GM19467 (cell line): ENCODE measurements at regions not wholly inside any gene's neighbourhood (a gene's known extent, or its start where the extent isn't known, plus 50 kb on each side); places are given as distances from the start of the nearest gene placed in this dataset.
"Not testable (repeated sequence)": the region's sequence is repeated elsewhere in the genome, so short reads cannot be mapped to it uniquely, and the experiment has no call there.

Experiments used
- ATAC-seq: cut with Tn5 transposase; IDR thresholded peaks from one replicate; pipeline ENCODE4 v1.9.1; 2021; ENCODE audit warnings: mild to moderate bottlenecking, moderate library complexity; ENCODE audit not compliant: unreplicated experiment

GRCh38 chr5:27836704-27837103 is 798.3 kb upstream of the CDH9 start:
- not testable (repeated sequence) for ATAC-seq

DNA sequence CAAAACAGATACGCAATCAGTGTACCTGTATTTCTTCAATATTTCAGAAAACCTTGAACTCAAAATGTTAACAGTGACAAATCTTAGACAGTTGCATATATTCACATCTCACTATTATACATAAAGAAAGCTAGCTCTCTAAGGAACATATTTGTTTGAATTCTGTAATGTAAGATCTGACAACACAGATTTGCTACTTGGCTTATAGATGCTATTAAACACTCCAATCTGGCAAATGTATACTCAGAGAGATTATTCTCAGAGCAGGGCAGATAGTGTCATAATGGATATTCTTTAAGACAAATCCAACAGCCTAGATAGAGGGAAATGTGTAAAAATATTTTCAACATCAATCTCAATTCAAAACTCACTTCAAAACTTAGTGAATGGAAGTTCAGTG is 794.5 kb upstream of the CDH9 start:
- no peak for ATAC-seq

- no peak for ATAC-seq
Measured at GRCh38 chr5:27830546-27830945, 792.2 kb upstream of the CDH9 start.

- ATAC-seq, result no peak
Measured at GRCh38 chr5:27821681-27822080, 783.3 kb upstream of the CDH9 start.

GRCh38 chr5:27818888-27819287 is 780.5 kb upstream of the CDH9 start:
- no peak for ATAC-seq

GRCh38 chr5:27814983-27815382 is 776.6 kb upstream of the CDH9 start:
- no peak for ATAC-seq

DNA sequence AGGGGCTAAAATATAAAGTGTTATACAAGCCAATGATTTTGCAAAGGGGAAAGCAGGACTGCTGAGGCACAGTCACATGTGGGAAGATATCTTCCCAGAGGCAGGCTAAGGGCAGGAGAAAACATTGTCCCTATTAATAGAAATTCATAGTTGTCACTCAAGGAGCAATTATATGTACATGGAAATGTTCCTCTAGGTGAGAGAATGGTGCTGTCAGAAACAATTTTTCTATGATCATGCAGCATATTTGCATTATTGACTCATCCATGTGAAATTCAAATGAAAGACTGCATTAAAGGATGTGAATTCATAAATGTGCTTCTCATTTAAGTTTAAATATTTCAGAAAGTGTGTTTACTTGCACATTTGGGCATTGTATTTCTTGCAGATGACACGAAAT is 775.9 kb upstream of the CDH9 start:
- ATAC-seq, result no peak

DNA sequence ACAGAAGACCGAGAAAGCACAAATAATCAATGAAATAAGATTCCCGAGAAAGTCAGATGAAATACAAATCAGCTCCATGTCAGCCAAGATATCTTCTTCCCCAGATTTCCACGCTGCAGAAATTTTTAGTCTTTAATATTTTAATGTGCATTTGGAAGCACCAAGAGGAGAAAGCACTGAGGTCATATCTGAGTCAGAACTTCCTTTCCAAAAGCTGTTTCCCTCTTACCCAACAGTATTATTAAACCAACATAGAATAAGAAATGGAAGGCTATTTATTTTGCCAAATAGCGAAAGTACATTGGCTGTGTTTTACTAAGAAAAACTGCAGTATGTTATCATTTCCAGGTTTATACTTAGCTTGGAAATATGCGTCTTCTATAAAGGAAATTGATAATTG is 772.1 kb upstream of the CDH9 start:
- no peak for ATAC-seq

DNA sequence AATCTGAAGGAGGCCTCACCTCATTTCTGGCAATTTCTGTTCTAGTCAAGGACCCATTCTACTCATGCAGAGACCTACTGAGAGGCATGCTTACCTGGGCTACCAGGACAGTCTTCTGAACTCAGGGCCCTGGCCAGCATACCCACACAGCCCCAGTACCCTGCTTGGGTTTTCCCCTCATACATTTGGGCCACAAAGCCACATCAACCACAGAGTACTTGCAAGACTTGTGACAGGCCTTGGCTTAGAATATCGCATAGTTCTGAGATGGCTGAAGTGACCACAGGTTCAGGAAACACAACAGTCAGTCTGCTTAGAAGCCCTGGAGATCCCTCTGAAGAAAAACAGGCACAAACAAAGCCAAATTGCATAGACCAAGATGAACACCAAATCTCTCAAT is 758.8 kb upstream of the CDH9 start:
- no peak for ATAC-seq

DNA sequence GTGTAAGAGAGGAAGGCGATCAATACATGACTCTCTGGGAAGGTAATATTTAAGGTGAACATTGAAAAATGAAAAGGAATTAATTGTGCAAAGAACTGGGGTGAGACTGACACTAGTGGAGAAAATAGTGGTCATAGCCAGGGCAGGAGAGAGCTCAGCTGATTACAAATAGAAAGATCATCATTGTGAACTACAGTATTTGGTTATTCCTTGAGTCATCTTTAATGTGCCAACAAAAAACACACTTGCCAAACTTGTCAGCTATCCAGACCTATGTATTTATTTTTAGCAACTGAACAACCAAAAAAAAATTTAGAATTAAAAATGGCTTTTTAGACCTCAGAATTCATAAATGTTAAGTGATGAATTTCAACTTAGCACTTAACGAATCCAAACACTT is 749.8 kb upstream of the CDH9 start:
- no peak for ATAC-seq

DNA sequence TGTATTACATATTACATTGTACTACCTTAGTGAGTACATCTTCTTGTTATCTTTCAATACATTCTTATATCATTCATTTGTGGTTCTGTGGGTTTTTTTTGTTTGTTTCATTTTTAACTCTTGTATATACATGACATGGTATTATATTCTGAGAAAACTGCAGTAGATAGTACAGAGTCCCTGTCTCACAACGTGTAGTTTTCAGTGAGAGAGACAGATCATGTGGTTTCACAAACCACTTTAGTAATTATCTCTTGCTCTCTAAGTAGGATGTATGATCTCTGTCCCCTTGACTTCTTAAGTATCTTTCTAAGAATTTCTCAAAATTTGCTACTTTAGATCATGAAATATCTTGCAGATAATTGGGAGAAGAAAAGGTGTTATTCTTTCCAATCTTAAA is 745.9 kb upstream of the CDH9 start:
- ATAC-seq, result no peak

DNA sequence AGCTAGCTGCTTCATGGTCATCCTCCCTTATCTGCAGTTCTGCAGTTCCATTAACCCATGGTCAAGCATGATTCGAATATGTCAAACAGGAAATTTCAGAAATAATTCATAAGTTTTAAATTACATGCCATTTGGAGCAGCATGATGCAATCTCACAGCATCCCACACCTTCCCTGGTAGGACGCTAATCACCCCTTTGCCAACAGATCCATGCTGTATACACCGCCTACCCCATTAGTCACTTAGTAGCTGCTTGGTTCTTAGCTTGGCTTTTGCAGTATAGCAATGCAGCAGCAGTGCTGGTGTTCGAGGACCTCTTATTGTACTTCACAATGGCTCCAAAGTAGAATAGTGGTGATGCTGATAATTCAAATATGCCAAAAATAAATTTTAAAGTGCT is 739.7 kb upstream of the CDH9 start:
- ATAC-seq, result no peak

- ATAC-seq, result no peak
Measured at GRCh38 chr5:27773636-27774035, 735.2 kb upstream of the CDH9 start.

DNA sequence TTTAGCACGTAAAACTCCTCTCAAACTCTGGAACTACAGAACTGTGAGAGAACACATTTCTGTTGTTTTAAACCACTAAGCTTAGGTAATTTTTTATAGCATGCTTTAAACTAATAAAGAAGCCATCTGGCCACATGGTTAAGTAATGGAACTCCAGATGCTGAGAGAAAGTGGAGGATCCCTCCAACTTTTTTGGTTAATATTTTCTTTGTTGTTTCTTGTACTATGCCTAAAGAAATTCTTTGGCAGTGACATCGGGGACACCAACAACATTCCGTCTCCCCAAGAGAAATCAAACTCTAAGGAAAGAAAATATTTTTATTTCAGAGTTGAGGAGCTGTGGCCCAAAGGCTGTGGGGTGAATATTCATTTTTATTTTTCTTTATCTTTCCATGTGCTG is 734.8 kb upstream of the CDH9 start:
- ATAC-seq, result no peak

DNA sequence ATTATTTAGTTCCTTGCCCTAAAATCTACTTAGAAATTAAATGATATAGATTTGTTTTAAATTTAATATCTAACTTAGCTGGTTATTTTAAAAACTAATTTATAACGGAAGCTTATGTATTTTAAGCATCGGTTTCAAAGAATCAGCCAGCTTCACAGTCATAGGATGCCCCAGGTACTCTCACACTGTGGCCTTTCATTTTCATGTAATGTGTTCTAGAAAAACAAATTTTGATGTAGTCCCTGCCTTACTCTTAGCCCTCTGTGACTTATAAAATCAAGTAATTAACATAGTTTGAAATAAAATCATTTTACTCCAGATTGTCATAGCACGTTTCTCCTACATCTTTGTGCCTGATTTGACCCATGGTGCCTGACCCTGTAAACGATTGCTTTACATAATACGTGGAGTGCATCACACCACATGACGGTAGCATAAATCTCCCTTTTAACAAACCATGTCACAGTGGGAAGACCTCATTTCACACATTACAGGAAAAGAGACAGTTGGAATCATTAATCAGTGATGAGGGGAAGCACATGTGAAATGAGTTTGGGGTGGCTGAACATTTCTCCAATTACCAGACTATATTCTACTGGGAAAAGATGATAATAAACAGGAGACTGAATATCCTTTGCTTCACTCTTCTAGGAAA is 731.5 kb upstream of the CDH9 start:
- ATAC-seq, result no peak

- no peak for ATAC-seq
Measured at GRCh38 chr5:27748847-27749246, 710.5 kb upstream of the CDH9 start.

DNA sequence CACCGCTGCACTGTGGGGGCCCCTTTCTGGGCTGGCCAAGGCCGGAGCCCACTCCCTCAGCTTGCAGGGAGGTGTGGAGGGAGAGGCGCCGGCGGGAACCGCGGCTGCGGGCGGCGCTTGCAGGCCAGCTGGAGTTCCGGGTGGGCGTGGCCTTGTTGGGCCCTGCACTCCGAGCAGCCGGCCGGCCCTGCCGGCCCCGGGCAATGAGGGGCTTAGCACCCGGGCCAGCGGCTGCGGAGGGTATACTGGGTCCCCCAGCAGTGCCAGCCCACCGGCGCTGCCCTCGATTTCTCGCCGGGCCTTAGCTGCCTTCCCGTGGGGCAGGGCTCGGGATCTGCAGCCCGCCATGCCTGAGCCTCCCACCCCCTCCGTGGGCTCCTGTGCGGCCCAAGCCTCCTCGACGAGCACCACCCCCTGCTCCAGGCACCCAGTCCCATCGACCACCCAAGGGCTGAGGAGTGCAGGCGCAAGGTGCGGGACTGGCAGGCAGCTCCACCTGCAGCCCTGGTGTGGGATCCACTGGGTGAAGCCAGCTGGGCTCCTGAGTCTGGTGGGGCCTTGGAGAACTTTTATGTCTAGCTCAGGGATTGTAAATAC is 705.1 kb upstream of the CDH9 start:
- not testable (repeated sequence) for ATAC-seq

DNA sequence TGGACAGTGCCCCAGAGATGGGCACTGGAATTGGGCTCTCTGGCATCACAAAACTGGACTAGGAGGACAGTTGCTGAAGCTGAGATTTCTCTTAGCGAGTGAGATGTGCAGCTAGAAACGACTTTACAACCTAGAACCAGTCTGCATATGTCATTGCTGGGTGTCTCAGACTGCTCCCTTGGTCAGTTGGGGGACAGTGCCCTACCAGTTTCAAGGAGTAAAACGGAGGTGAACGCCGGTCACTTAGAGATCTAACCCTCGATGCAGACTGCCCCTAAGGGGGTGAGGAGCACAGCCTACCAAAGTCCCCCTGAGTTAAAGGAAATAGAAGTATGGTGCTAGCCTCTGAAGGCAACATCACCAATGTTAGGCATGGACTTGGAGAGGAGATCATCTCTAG is 704.4 kb upstream of the CDH9 start:
- ATAC-seq, result no peak

GRCh38 chr5:27734838-27735237 is 696.5 kb upstream of the CDH9 start:
- no peak for ATAC-seq

DNA sequence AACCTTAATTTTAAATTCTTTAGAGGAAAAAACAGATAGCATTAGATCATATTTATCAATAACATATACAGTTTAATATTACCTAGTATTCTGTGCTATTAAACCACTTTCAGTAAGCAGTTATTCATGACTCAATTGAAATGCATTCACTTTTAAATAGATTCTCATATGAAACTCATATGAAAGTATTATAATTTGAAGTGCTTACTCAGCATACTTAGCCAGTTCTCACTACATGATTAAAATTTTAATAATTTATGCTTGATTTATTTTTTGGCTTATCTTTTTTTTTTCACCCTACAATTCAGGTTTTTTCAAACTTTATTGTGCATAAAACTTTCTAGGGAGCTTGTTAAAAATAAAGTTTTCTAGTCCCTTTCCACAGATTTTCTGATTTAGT is 694.9 kb upstream of the CDH9 start:
- ATAC-seq, result no peak

DNA sequence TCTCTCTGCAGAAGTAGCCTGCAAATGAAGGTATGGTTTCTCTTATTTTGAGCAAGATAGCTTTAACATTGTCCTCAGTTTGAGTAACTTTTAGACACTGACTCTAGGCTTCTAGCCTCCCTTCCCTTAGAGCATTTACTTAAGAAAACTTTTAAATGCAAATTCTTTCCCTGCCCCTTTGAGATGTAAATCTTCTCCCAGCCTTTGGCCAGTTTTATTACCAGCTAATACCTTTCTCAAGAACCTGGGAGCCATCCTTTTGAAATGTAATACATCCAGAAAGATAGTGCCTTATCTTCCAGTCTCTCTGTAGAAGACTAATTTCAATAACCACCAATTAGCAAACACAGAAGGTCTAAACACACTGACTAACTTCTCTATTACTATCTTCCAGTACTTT is 688.9 kb upstream of the CDH9 start:
- no peak for ATAC-seq

DNA sequence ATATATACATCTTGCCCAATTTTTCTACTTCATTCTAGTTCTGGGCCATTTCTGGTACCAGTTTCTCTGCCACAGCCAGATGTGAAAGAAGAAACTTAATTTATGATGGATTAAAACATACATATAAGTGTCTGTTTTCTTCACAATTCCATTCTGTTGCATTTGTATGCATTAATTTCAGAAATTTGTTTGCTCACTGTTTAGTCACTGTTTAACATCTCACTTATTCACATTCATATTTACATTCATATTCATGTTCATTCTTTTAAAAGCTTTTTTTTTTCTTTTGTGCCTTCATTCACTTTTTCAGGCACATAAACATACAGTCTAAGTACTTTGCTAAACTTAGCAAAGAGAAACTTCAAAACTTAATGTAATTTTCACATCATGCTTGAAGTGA is 684.0 kb upstream of the CDH9 start:
- no peak for ATAC-seq

DNA sequence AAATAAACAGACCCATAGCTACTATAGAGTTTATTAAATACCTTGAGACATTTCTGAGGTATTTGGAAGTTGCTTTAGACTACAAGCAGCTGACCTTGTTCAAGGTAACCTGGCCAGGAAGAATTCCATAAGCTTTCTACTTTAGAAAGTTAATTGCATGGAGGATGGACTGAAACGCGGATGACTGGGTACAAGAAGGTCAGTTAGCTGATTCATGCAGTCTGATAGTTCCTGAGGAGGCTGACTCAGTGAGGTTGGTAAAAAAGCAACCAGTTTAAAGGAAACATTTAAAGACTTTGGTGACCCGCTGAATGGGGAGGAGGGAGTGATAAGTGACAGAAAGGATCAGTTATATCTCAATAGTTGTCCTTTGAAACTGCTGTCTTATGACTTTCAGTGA is 670.1 kb upstream of the CDH9 start:
- ATAC-seq, result no peak
